ENCODE measurements at regions not wholly inside any gene's neighbourhood (a gene's known extent, or its start where the extent isn't known, plus 50 kb on each side); places are given as distances from the start of the nearest gene placed in this dataset.
"Not testable (repeated sequence)": the region's sequence is repeated elsewhere in the genome, so short reads cannot be mapped to it uniquely, and the experiment has no call there.

DNA sequence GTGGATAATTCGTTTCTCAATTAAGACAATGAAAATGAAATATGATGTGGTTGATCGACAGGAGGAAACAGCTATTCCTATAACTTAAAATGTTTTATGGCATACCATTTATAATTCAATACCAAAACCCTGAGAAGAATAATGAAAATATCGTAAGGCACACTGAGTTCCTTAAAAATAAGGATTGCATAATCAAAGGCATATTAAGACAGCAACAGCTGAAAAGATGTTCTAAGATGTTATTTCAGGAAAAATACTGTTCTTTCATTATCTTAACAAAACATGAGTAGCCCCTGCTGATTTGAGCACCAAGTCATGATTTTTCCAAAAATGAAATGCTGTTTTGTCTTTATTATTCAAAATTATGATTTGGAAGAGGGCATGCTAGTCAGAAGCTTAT is 189.4 kb upstream of the ALG10 start:
- no peak for DNase-seq

GRCh38 chr12:33834672-33835071 is 187.6 kb upstream of the ALG10 start:
- DNase-seq = no peak

DNA sequence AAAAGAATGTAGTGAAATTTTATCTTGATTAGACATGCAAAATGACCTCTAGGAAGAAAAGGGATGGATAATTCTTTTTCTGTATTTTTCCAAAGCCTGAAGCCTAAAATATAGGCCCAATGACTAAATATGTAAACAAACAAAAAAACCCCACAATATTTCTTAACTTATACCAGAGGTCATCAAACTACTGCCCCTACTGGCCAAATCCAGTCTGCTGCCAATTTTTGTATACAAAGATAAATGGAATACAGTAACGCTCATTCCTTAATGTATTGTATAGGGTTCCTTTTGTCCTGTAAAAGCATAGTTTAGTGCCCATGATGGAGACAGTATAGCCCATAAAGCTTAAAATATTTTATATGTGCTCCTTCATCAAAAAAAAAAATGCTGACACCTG is 145.7 kb upstream of the ALG10 start:
- no peak for DNase-seq

- DNase-seq = no peak
These were observed 129.9 kb upstream of the ALG10 start for GRCh38 chr12:33892425-33892824.

GRCh38 chr12:33920460-33920859 is 101.8 kb upstream of the ALG10 start:
- DNase-seq = not testable (repeated sequence)

GRCh38 chr12:33926095-33926494 is 96.2 kb upstream of the ALG10 start:
- no peak for DNase-seq

- not testable (repeated sequence) for DNase-seq
These were observed 84.6 kb upstream of the ALG10 start for GRCh38 chr12:33937669-33938068.

GRCh38 chr12:33942172-33942571 is 80.1 kb upstream of the ALG10 start:
- DNase-seq = no peak

GRCh38 chr12:33944703-33945437 is 77.4 kb upstream of the ALG10 start:
- no peak for DNase-seq

GRCh38 chr12:33945438-33945784 is 76.9 kb upstream of the ALG10 start:
- DNase-seq = no peak

- not testable (repeated sequence) for DNase-seq
These were observed 56.1 kb upstream of the ALG10 start for GRCh38 chr12:33966219-33966618.

DNA sequence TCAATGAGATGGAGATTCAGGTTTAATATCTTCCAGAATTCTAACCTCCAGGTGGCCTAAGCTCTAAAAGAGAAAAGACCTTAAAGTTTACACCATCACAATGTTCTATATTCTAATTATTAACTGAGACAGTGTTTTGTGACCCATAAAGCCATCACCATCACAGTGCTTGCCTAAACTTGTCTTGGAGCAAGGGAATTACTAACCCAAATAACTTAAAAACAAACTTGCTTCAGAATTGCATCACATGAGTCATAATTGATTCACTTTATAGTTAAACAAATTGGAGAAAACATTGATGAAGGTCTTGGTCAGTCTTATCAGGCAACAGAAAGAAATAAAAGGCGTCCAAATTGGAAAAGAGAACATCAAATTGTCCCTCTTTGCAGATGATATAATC is 54.5 kb upstream of the ALG10 start:
- no peak for DNase-seq
